H7 (cell line): ENCODE measurements at regions not wholly inside any gene's neighbourhood (a gene's known extent, or its start where the extent isn't known, plus 50 kb on each side); places are given as distances from the start of the nearest gene placed in this dataset.

Experiments
- DNase-seq: peaks from one replicate; pipeline ENCODE4 v3.0.0; 2012
- H3K27me3 ChIP-seq: 2 replicates; pipeline ENCODE4 v1.6.0; 2011; ENCODE audit warnings: mild to moderate bottlenecking, low read length; ENCODE audit not compliant: control insufficient read depth, insufficient read depth
- H3K36me3 ChIP-seq: replicated peaks from 2 replicates; pipeline ENCODE4 v1.5.1; 2011; ENCODE audit warnings: low read length; ENCODE audit not compliant: control insufficient read depth, insufficient read depth
- H3K4me3 ChIP-seq: 2 replicates; pipeline ENCODE4 v1.5.1; 2011; ENCODE audit warnings: low read depth, mild to moderate bottlenecking, control low read depth, low read length, moderate library complexity; ENCODE audit not compliant: insufficient read depth

DNA sequence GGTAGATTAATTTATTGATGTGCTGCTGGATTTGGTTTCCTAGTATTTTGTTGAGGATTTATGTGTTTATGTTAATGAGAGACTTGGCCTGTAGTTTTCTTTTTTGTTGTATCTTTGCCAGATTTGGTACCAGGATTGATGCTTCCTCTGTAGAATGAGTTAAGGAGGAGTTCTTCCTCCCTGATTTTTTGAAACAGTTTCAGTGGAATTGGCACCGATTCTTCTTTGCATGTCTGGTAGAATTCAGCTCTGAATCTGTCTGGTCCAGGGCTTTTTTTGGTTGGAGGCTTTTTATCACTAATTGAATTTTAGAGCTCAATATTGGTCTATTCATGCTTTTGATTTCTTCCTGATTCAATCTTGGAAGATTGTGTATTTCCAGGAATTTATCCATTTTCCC lies 174.0 kb upstream of the NDST4 start:
- DNase-seq = no peak
- H3K36me3 ChIP-seq = no peaks in the 10 kb centered on the region

GRCh38 chr4:115279330-115279729 lies 165.9 kb upstream of the NDST4 start:
- Histone ChIP-seq H3K27me3 (no peaks in the 10 kb centered on the region), H3K36me3 (no peaks in the 10 kb centered on the region), H3K4me3 (no peak overlapping the region)
- no peak for DNase-seq

More for the DNA sequence above, 174.0 kb upstream of the NDST4 start:
- Histone ChIP-seq H3K27me3 (no peaks in the 10 kb centered on the region), H3K4me3 (no peak overlapping the region)

GRCh38 chr4:115278830-115279229 lies 165.4 kb upstream of the NDST4 start:
- no peak overlapping the region for H3K4me3 ChIP-seq
- H3K36me3 ChIP-seq = no peaks in the 10 kb centered on the region
- H3K27me3 ChIP-seq = no peaks in the 10 kb centered on the region
- DNase-seq = no peak

DNA sequence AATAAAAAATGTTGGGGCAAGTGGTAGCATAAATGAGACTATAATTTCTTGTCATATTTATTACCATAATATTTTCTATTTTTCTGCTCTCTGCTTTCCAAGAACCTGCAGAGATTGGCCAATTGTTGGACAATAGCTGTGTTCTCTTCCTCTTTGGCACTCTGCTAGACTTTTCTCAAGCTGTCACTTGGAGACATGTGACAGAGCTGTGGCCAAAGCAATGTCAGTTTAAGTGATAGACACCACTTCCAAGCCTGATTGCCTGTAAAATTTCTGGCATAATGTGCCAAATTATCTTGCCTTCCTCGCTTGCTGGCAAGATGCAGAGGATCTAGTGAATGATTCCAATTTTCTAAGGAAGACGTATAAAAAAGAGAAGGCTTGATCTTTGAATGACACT lies 162.2 kb upstream of the NDST4 start:
- Histone ChIP-seq H3K27me3 (no peaks in the 10 kb centered on the region), H3K36me3 (no peaks in the 10 kb centered on the region), H3K4me3 (no peak overlapping the region)
- no peak for DNase-seq

GRCh38 chr4:115274545-115274944 lies 161.1 kb upstream of the NDST4 start:
- Histone ChIP-seq H3K36me3 (no peaks in the 10 kb centered on the region), H3K4me3 (no peak overlapping the region), H3K27me3 (no peaks in the 10 kb centered on the region)
- no peak for DNase-seq

- H3K36me3 ChIP-seq = no peaks in the 10 kb centered on the region
- no peak for DNase-seq
Measured at GRCh38 chr4:115272594-115272993, 159.2 kb upstream of the NDST4 start.

GRCh38 chr4:115272185-115272584 lies 158.8 kb upstream of the NDST4 start:
- no peaks in the 10 kb centered on the region for H3K36me3 ChIP-seq
- no peaks in the 10 kb centered on the region for H3K27me3 ChIP-seq
- no peak overlapping the region for H3K4me3 ChIP-seq
- DNase-seq = no peak

More at GRCh38 chr4:115272594-115272993, 159.2 kb upstream of the NDST4 start:
- Histone ChIP-seq H3K27me3 (no peaks in the 10 kb centered on the region), H3K4me3 (no peak overlapping the region)

DNA sequence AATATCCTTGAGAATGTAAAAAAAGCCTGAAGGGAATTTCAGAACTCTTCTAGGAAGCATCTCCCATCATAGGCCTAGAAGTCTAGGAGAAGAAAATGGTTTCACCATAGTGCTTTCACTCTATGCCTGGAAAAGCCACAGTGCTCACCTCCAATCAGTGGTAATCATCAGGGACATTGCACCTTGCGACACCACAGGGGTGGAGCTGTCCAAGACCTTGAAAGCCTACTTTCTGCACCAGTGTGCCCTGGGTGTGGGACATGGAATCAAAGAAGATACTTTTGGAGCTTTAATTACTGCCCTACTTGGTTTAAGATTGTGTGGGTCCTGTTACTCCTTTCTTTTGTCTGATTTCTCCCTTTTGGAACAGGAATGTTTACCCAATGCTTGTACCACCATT lies 146.8 kb upstream of the NDST4 start:
- no peaks in the 10 kb centered on the region for H3K27me3 ChIP-seq
- H3K4me3 ChIP-seq = no peak overlapping the region
- DNase-seq = no peak
- no peaks in the 10 kb centered on the region for H3K36me3 ChIP-seq

- Histone ChIP-seq H3K36me3 (no peaks in the 10 kb centered on the region), H3K27me3 (no peaks in the 10 kb centered on the region), H3K4me3 (no peak overlapping the region)
- no peak for DNase-seq
Measured at GRCh38 chr4:115259642-115260041, 146.2 kb upstream of the NDST4 start.

GRCh38 chr4:115249808-115250207 lies 136.4 kb upstream of the NDST4 start:
- no peak overlapping the region for H3K4me3 ChIP-seq
- no peak for DNase-seq
- H3K27me3 ChIP-seq = no peaks in the 10 kb centered on the region
- H3K36me3 ChIP-seq = no peaks in the 10 kb centered on the region

GRCh38 chr4:115234405-115235093 lies 121.1 kb upstream of the NDST4 start:
- Histone ChIP-seq H3K4me3 (no peak overlapping the region), H3K27me3 (no peaks in the 10 kb centered on the region), H3K36me3 (no peaks in the 10 kb centered on the region)
- DNase-seq = no peak

DNA sequence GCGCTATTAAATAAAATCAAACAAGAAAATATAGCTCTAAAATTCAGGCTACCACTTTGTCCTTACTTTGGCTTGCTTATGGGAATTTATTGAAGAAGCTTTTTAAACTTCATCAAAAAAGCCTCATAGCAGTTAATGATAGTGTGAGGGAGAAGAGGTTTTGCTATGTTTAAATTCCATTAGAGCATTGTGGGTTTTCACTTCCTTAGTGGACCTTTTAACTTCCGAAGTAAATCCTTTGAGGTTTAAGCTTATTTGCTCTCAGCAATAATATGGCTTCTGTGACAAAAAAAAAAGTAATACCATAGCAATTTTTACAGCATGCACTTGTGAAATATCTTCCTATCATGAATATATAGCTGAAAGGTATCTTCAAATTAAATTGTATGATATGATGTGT lies 120.2 kb upstream of the NDST4 start:
- H3K36me3 ChIP-seq = no peaks in the 10 kb centered on the region
- H3K4me3 ChIP-seq = no peak overlapping the region
- no peaks in the 10 kb centered on the region for H3K27me3 ChIP-seq
- DNase-seq = no peak

DNA sequence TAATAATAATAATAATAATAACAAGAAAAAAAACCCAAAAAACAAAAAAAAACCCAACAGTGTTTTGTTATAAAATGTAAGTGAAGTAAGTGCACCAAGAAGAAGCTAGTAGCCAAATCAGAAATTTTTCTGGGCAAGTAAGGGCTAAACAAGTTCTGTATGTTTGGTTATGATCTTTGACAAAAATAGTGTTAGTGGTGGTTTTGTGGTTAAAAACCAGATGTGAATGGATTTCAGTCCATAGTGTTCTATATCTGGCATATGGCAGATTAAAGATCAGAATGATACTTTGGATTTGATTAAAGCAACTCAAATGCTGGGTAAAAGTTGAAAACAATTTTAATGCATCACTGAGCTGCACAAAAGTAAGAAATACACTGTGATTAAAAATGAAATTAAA lies 116.5 kb upstream of the NDST4 start:
- H3K27me3 ChIP-seq = no peaks in the 10 kb centered on the region
- no peaks in the 10 kb centered on the region for H3K36me3 ChIP-seq
- H3K4me3 ChIP-seq = no peak overlapping the region
- no peak for DNase-seq

DNA sequence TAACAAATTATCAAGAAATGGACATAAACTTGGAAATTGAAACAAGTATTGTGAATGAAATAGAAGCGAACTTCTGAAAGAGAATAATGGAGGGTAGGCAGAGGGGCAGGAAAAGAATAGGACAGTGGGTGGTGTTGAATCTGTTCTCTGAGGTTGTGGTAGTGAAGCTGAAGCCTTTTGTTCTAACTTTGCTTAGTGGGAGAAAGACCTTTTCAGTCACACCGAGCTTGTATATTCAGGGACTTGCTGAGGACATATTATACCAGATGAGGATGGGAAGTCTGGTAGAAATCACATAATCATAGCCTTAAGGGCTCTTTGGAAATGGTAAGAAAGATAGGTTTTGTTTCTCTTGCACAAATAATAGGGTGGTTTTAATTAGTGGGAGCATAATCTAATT lies 115.4 kb upstream of the NDST4 start:
- Histone ChIP-seq H3K36me3 (no peaks in the 10 kb centered on the region), H3K27me3 (no peaks in the 10 kb centered on the region), H3K4me3 (no peak overlapping the region)
- no peak for DNase-seq

GRCh38 chr4:115222061-115222460 lies 108.6 kb upstream of the NDST4 start:
- Histone ChIP-seq H3K36me3 (no peaks in the 10 kb centered on the region), H3K27me3 (no peaks in the 10 kb centered on the region), H3K4me3 (no peak overlapping the region)
- no peak for DNase-seq

- DNase-seq = no peak
- H3K27me3 ChIP-seq = no peaks in the 10 kb centered on the region
- H3K36me3 ChIP-seq = no peaks in the 10 kb centered on the region
- H3K4me3 ChIP-seq = no peak overlapping the region
Measured at GRCh38 chr4:115219862-115220261, 106.4 kb upstream of the NDST4 start.
